H9 (cell line): ENCODE measurements at regions not wholly inside any gene's neighbourhood (a gene's known extent, or its start where the extent isn't known, plus 50 kb on each side); places are given as distances from the start of the nearest gene placed in this dataset.

Experiments used
- DNase-seq: peaks from one replicate; pipeline ENCODE4 v3.0.0-alpha.2; 2017
- H2AFZ ChIP-seq: one replicate; pipeline ENCODE4 v1.6.1; 2013; ENCODE audit warnings: mild to moderate bottlenecking, low read length, control low read depth, moderate library complexity
- H2AK5ac ChIP-seq: 2 replicates; pipeline ENCODE4 v1.6.1; 2013; ENCODE audit warnings: low read length, control low read depth, mixed read lengths; ENCODE audit not compliant: insufficient read length
- H2BK120ac ChIP-seq: one replicate; pipeline ENCODE4 v1.6.1; 2013; ENCODE audit warnings: low read depth, mild to moderate bottlenecking, low read length, control low read depth, inconsistent platforms; ENCODE audit not compliant: poor library complexity, severe bottlenecking
- H2BK12ac ChIP-seq: 2 replicates; pipeline ENCODE4 v1.6.1; 2013; ENCODE audit warnings: low read length, control low read depth, mixed read lengths, low read depth; ENCODE audit not compliant: insufficient read length
- H2BK15ac ChIP-seq: 2 replicates; pipeline ENCODE4 v1.6.1; 2013; ENCODE audit warnings: low read depth, low read length, control low read depth
- H2BK20ac ChIP-seq: one replicate; pipeline ENCODE4 v1.6.1; 2013; ENCODE audit warnings: low read depth, mild to moderate bottlenecking, low read length, control low read depth, inconsistent platforms; ENCODE audit not compliant: poor library complexity, severe bottlenecking
- H2BK5ac ChIP-seq: 2 replicates; pipeline ENCODE4 v1.6.1; 2013; ENCODE audit warnings: low read length, control low read depth, mixed read lengths; ENCODE audit not compliant: insufficient read length
- H3K14ac ChIP-seq: 2 replicates; pipeline ENCODE4 v1.6.1; 2013; ENCODE audit warnings: low read length, control low read depth; ENCODE audit not compliant: insufficient read depth
- H3K18ac ChIP-seq: 2 replicates; pipeline ENCODE4 v1.6.1; 2013; ENCODE audit warnings: low read depth, mild to moderate bottlenecking, mixed read lengths, low read length, control low read depth; ENCODE audit not compliant: insufficient read length
- H3K23ac ChIP-seq: 2 replicates; pipeline ENCODE4 v1.6.1; 2013; ENCODE audit warnings: low read length, control low read depth, mixed read lengths, low read depth; ENCODE audit not compliant: insufficient read length
- H3K23me2 ChIP-seq: 2 replicates; pipeline ENCODE4 v1.6.1; 2013; ENCODE audit warnings: low read depth, mild to moderate bottlenecking, mixed read lengths, low read length, control low read depth; ENCODE audit not compliant: insufficient read length, poor library complexity, severe bottlenecking
- H3K27ac ChIP-seq: 2 replicates; pipeline ENCODE4 v1.5.1; 2013; ENCODE audit warnings: low read length, control low read depth, mixed read lengths, low read depth; ENCODE audit not compliant: insufficient read length
- H3K27me3 ChIP-seq: 2 replicates; pipeline ENCODE4 v1.6.1; 2013; ENCODE audit warnings: low read length, control low read depth, inconsistent platforms; ENCODE audit not compliant: insufficient read depth
- H3K4ac ChIP-seq: 2 replicates; pipeline ENCODE4 v1.6.1; 2013; ENCODE audit warnings: low read depth, mild to moderate bottlenecking, control low read depth, inconsistent platforms, low read length, moderate library complexity
- H3K4me1 ChIP-seq: 2 replicates; pipeline ENCODE4 v1.6.1; 2013; ENCODE audit warnings: low read length, control low read depth, inconsistent platforms; ENCODE audit not compliant: insufficient read depth
- H3K4me2 ChIP-seq: 2 replicates; pipeline ENCODE4 v1.6.1; 2013; ENCODE audit warnings: low read length, control low read depth, mixed read lengths; ENCODE audit not compliant: insufficient read length, insufficient read depth
- H3K56ac ChIP-seq: 2 replicates; pipeline ENCODE4 v1.6.1; 2013; ENCODE audit warnings: low read depth, mild to moderate bottlenecking, mixed read lengths, low read length, control low read depth; ENCODE audit not compliant: insufficient read length
- H3K79me1 ChIP-seq: 2 replicates; pipeline ENCODE4 v1.6.1; 2013; ENCODE audit warnings: low read depth, mild to moderate bottlenecking, moderate library complexity, low read length, control low read depth, inconsistent platforms; ENCODE audit not compliant: insufficient read depth, poor library complexity, severe bottlenecking
- H3K79me2 ChIP-seq: 2 replicates; pipeline ENCODE4 v1.6.1; 2013; ENCODE audit warnings: low read length, control low read depth, inconsistent platforms; ENCODE audit not compliant: insufficient read depth
- H3K9ac ChIP-seq: 2 replicates; pipeline ENCODE4 v1.6.1; 2013; ENCODE audit warnings: low read length, control low read depth, mixed read lengths; ENCODE audit not compliant: insufficient read length; ENCODE audit errors: extremely low read depth
- H3K9me3 ChIP-seq: one replicate; pipeline ENCODE4 v1.6.1; 2013; ENCODE audit warnings: low read depth, low read length, inconsistent platforms; ENCODE audit not compliant: control insufficient read depth
- H3T11ph ChIP-seq: one replicate; pipeline ENCODE4 v1.6.1; 2013; ENCODE audit warnings: mild to moderate bottlenecking, low read length, control low read depth, inconsistent platforms
- H4K20me1 ChIP-seq: one replicate; pipeline ENCODE4 v1.6.1; 2013; ENCODE audit not compliant: control insufficient read depth, insufficient read length, insufficient read depth
- H4K5ac ChIP-seq: 2 replicates; pipeline ENCODE4 v1.6.1; 2013; ENCODE audit warnings: low read depth, mild to moderate bottlenecking, mixed read lengths, low read length, control low read depth; ENCODE audit not compliant: insufficient read length
- H4K8ac ChIP-seq: replicated peaks from 2 replicates; pipeline ENCODE4 v1.6.1; 2013; ENCODE audit warnings: low read length, control low read depth, mixed read lengths, low read depth; ENCODE audit not compliant: insufficient read length
- H4K91ac ChIP-seq: 2 replicates; pipeline ENCODE4 v1.6.1; 2013; ENCODE audit warnings: low read depth, mild to moderate bottlenecking, moderate library complexity, mixed read lengths, low read length, control low read depth; ENCODE audit not compliant: insufficient read length
- H3K27ac Mint-ChIP-seq, 3 experiments: 2 replicates in 2 of 3; 3 replicates in 1 of 3; pipeline ENCODE4 v1.8.0; 2020 to 2021; ENCODE audit warnings: mixed read lengths in 3 of 3, mild to moderate bottlenecking in 1 of 3, moderate library complexity in 1 of 3
- H3K27me3 Mint-ChIP-seq: 2 replicates; pipeline ENCODE4 v1.8.0; 2021; ENCODE audit warnings: low read depth, mild to moderate bottlenecking, moderate library complexity, mixed read lengths
- H3K36me3 Mint-ChIP-seq, 3 experiments: 2 replicates in 2 of 3; 3 replicates in 1 of 3; pipeline ENCODE4 v1.8.0; 2020 to 2021; ENCODE audit warnings: low read depth in 3 of 3, mixed read lengths in 3 of 3; ENCODE audit not compliant: insufficient read depth in 1 of 3
- H3K4me1 Mint-ChIP-seq, 2 experiments: 2 replicates each; pipeline ENCODE4 v1.8.0; 2020; ENCODE audit warnings: mixed read lengths in 2 of 2
- H3K4me3 Mint-ChIP-seq, 2 experiments: 2 replicates in 1 of 2; 3 replicates in 1 of 2; pipeline ENCODE4 v1.8.0; 2020 to 2021; ENCODE audit warnings: mild to moderate bottlenecking in 2 of 2, mixed read lengths in 2 of 2, moderate library complexity in 1 of 2
- H3K9me3 Mint-ChIP-seq, 2 experiments: 2 replicates in 1 of 2; 3 replicates in 1 of 2; pipeline ENCODE4 v1.8.0; 2020; ENCODE audit warnings: mild to moderate bottlenecking in 2 of 2, mixed read lengths in 2 of 2, moderate library complexity in 1 of 2
- CTCF ChIP-seq: fragments of 200-600 bp; sonication (generic); conservative IDR thresholded peaks from 3 replicates; pipeline ENCODE4 v1.8.0; 2021; ENCODE audit warnings: antibody characterized with exemption, mild to moderate bottlenecking
- WGBS: extraction: QIAGEN DNeasy Blood & Tissue Kit; methylation state at CpG from one replicate; pipeline ENCODE4 v1.1.7; 2013; ENCODE audit warnings: missing lambda C conversion rate, low lambda C conversion rate, mixed read lengths; ENCODE audit not compliant: insufficient read length; ENCODE audit errors: extremely low coverage; 5-methylcytosine and 5-hydroxymethylcytosine counted together

DNA sequence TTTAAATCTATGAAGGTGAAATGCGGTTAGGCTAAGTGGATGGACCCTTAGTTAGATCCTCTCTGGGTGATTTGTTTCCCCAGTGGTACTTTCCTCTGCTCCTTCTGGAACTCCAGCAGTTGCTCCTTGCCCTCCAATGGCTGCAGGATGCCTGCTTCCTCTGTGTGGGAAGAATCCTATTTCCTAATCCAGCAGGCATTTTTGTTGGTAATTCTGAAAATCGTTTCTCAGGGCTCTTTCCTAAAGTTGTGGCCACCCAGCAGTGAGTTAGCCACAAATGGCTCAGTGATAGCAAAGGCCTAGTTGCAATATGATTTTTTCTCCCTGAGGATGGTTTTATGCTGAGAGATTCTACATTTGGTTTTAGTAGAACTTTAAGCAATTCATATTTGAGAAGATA lies 332.3 kb upstream of the C2CD4B start:
- Histone ChIP-seq H2AFZ (no peak overlapping the region), H3K79me1 (no peaks in the 10 kb centered on the region), H4K91ac (no peak overlapping the region), H3K4me1 (no peaks in the 10 kb centered on the region), H3K4ac (no peak overlapping the region), H3K23me2 (no peaks in the 10 kb centered on the region), H2BK12ac (no peak overlapping the region), H3K14ac (no peak overlapping the region), H4K5ac (no peak overlapping the region), H4K20me1 (no peaks in the 10 kb centered on the region), H3K23ac (no peak overlapping the region), H3K27me3 (no peaks in the 10 kb centered on the region), H2BK5ac (no peak overlapping the region), H3K18ac (no peak overlapping the region), H3K79me2 (0 out of 2 replicates have a peak, but pooled peaks cover 2% of the 10 kb centered on the region), H3K56ac (no peak overlapping the region), H3K9ac (no peak overlapping the region), H3K4me2 (no peak overlapping the region), H3K27ac (no peak overlapping the region), H2AK5ac (no peak overlapping the region), H3T11ph (no peak overlapping the region), H2BK20ac (no peak overlapping the region), H3K9me3 (no peaks in the 10 kb centered on the region), H4K8ac (no peak overlapping the region), H2BK120ac (no peak overlapping the region), H2BK15ac (no peak overlapping the region)
- Mint-ChIP-seq H3K27ac (peak overlapping the region in 2 of 3 experiments; percentile 61 to 66; a peak in 2 of 7 replicates), H3K4me3 (no peak overlapping the region), H3K4me1 (peaks cover 11 to 18% of the 10 kb centered on the region in 2 experiments), H3K9me3 (no peaks in the 10 kb centered on the region), H3K27me3 (no peaks in the 10 kb centered on the region), H3K36me3 (no peaks in the 10 kb centered on the region)
- TF ChIP-seq CTCF = no peak
- no CpG with 5 or more reads among the region's 2 CpGs for WGBS
- no peak for DNase-seq
